Neural progenitor cell (in vitro differentiated cells): ENCODE measurements at regions not wholly inside any gene's neighbourhood (a gene's known extent, or its start where the extent isn't known, plus 50 kb on each side); places are given as distances from the start of the nearest gene placed in this dataset.
A peak's percentile ranks its signal among the peaks of the same experiment; 100 is the strongest.

Experiments
- DNase-seq: peaks from one replicate; pipeline ENCODE4 v3.0.0-alpha.2; 2016; ENCODE audit warnings: low spot score
- H2AFZ ChIP-seq: fragments of 200-600 bp; sonication (generic); replicated peaks from 2 replicates; pipeline ENCODE4 v1.6.1; 2016; ENCODE audit warnings: antibody characterized with exemption
- H3F3A ChIP-seq: fragments of 200-600 bp; sonication (generic); 2 replicates; pipeline ENCODE4 v1.6.1; 2016; ENCODE audit warnings: antibody characterized with exemption, low read depth
- H3K27ac ChIP-seq: fragments of 200-600 bp; sonication (generic); 2 replicates; pipeline ENCODE4 v1.5.1; 2016; ENCODE audit warnings: mild to moderate bottlenecking
- H3K27me3 ChIP-seq: fragments of 200-600 bp; sonication (generic); 2 replicates; pipeline ENCODE4 v1.6.1; 2016; ENCODE audit warnings: mild to moderate bottlenecking, moderate library complexity
- H3K36me3 ChIP-seq: fragments of 200-600 bp; sonication (generic); 2 replicates; pipeline ENCODE4 v1.5.1; 2016
- H3K4me1 ChIP-seq: fragments of 200-600 bp; sonication (generic); 2 replicates; pipeline ENCODE4 v1.6.1; 2016; ENCODE audit warnings: mixed run types
- H3K4me2 ChIP-seq: fragments of 200-600 bp; sonication (generic); 2 replicates; pipeline ENCODE4 v1.6.1; 2016
- H3K4me3 ChIP-seq: fragments of 200-600 bp; sonication (generic); 2 replicates; pipeline ENCODE4 v1.5.1; 2016
- H3K79me2 ChIP-seq: fragments of 200-600 bp; sonication (generic); 2 replicates; pipeline ENCODE4 v1.6.1; 2016; ENCODE audit warnings: low read depth
- H3K9ac ChIP-seq: fragments of 200-600 bp; sonication (generic); 2 replicates; pipeline ENCODE4 v1.6.1; 2016
- H3K9me3 ChIP-seq: fragments of 200-600 bp; sonication (generic); 2 replicates; pipeline ENCODE4 v1.5.1; 2016; ENCODE audit warnings: low read depth
- H4K20me1 ChIP-seq: fragments of 200-600 bp; sonication (generic); 2 replicates; pipeline ENCODE4 v1.6.1; 2016; ENCODE audit warnings: low read depth
- H3K27ac Mint-ChIP-seq: 3 replicates; pipeline ENCODE4 v1.8.0; 2021; ENCODE audit warnings: mixed read lengths
- H3K27me3 Mint-ChIP-seq: 2 replicates; pipeline ENCODE4 v1.8.0; 2022; ENCODE audit warnings: low read depth, mild to moderate bottlenecking, inconsistent platforms, moderate library complexity, mixed read lengths; ENCODE audit not compliant: insufficient read depth
- H3K36me3 Mint-ChIP-seq: 3 replicates; pipeline ENCODE4 v1.8.0; 2021; ENCODE audit warnings: mixed read lengths
- H3K4me1 Mint-ChIP-seq: 3 replicates; pipeline ENCODE4 v1.8.0; 2021; ENCODE audit warnings: mixed read lengths
- H3K4me3 Mint-ChIP-seq: 3 replicates; pipeline ENCODE4 v1.8.0; 2021; ENCODE audit warnings: mild to moderate bottlenecking, moderate library complexity, mixed read lengths
- H3K9me3 Mint-ChIP-seq: 3 replicates; pipeline ENCODE4 v1.8.0; 2020; ENCODE audit warnings: mixed read lengths
- EZH2 ChIP-seq: fragments of 200-600 bp; sonication (generic); IDR thresholded peaks from 2 replicates; pipeline ENCODE4 v1.6.1; 2017; ENCODE audit warnings: antibody characterized with exemption, mild to moderate bottlenecking, moderate library complexity
- EZH2phosphoT487 ChIP-seq: fragments of 200-600 bp; sonication (generic); IDR thresholded peaks from 2 replicates; pipeline ENCODE4 v1.6.1; 2017; ENCODE audit warnings: antibody characterized with exemption
- TF ChIP-seq, protein P1 (sequence below): fragments of 200-600 bp; sonication (generic); IDR thresholded peaks from 2 replicates; pipeline ENCODE4 v1.5.1; 2017; ENCODE audit warnings: antibody characterized with exemption, mild to moderate bottlenecking

DNA sequence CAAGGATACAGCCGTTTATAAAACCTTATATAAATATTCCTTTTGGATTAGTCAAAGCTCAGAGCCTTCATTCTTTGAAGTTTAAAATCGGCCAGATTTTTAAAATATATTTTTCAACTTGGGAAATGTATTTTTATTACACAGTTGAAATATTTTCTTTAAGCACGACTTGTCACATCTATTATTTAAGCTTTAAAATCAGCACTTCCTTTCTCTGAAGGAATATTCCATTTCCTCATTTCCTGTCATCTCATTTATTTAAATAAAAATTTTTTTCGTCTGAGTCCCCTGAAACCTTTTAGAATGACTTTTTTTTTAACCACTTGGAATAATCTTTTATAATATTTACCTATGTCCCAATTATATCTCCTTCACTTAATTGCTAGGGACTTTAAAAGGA is 107.5 kb upstream of the PDE3A start:
- H3K27ac ChIP-seq: no peak overlapping the region
- Mint-ChIP-seq H3K4me3 (no peak overlapping the region), H3K27me3 (peaks cover 2% of the 10 kb centered on the region), H3K4me1 (peaks cover 22% of the 10 kb centered on the region), H3K27ac (no peak overlapping the region), H3K36me3 (no peaks in the 10 kb centered on the region), H3K9me3 (no peaks in the 10 kb centered on the region)
- no peaks in the 10 kb centered on the region for H3K36me3 ChIP-seq
- H3K4me1 ChIP-seq: peaks cover 26% of the 10 kb centered on the region
- no peak overlapping the region for H2AFZ ChIP-seq
- DNase-seq: no peak
- H3F3A ChIP-seq: peaks cover 13% of the 10 kb centered on the region
- H3K4me3 ChIP-seq: no peak overlapping the region
- no peak overlapping the region for H3K9ac ChIP-seq
- no peaks in the 10 kb centered on the region for H3K27me3 ChIP-seq
- no peaks in the 10 kb centered on the region for H3K9me3 ChIP-seq
- H3K4me2 ChIP-seq: no peak overlapping the region
- TF ChIP-seq EZH2 (no peak), EZH2phosphoT487 (no peak)
- TF ChIP-seq, protein P1, sequence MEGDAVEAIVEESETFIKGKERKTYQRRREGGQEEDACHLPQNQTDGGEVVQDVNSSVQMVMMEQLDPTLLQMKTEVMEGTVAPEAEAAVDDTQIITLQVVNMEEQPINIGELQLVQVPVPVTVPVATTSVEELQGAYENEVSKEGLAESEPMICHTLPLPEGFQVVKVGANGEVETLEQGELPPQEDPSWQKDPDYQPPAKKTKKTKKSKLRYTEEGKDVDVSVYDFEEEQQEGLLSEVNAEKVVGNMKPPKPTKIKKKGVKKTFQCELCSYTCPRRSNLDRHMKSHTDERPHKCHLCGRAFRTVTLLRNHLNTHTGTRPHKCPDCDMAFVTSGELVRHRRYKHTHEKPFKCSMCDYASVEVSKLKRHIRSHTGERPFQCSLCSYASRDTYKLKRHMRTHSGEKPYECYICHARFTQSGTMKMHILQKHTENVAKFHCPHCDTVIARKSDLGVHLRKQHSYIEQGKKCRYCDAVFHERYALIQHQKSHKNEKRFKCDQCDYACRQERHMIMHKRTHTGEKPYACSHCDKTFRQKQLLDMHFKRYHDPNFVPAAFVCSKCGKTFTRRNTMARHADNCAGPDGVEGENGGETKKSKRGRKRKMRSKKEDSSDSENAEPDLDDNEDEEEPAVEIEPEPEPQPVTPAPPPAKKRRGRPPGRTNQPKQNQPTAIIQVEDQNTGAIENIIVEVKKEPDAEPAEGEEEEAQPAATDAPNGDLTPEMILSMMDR: no peak
- H3K79me2 ChIP-seq: no peaks in the 10 kb centered on the region
- no peaks in the 10 kb centered on the region for H4K20me1 ChIP-seq

DNA sequence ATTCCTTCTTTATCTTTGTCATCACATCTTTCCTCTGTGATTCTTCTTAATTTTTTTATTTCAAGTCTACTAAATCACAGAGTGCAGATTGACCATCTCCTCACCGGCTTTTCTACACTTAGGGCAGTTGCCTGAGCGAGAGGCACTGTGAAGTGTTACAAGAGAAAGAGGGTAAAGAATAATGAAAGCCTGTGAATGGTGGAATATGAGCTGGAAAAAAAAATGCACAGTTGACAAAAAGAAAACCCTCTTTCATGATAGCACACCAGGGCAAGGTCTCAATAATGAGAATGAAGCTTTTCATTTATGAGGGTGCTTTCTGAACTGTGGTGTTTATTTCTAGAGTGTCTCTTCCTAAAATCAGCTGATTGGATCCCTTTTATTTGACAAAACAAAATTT is 106.2 kb upstream of the PDE3A start:
- peak; percentile 6 for DNase-seq
- Histone ChIP-seq H3K4me3 (no peak overlapping the region), H3K9me3 (no peaks in the 10 kb centered on the region), H3K79me2 (no peaks in the 10 kb centered on the region), H4K20me1 (no peaks in the 10 kb centered on the region), H3K27me3 (no peaks in the 10 kb centered on the region), H3K4me1 (peaks cover 26% of the 10 kb centered on the region), H3K9ac (no peak overlapping the region), H3K27ac (no peak overlapping the region), H3F3A (peaks cover 13% of the 10 kb centered on the region), H3K36me3 (no peaks in the 10 kb centered on the region), H2AFZ (peak overlapping the region; percentile 4), H3K4me2 (no peak overlapping the region)
- Mint-ChIP-seq H3K27me3 (no peaks in the 10 kb centered on the region), H3K27ac (peak overlapping the region; percentile 91), H3K36me3 (no peaks in the 10 kb centered on the region), H3K4me1 (peaks cover 22% of the 10 kb centered on the region), H3K4me3 (no peak overlapping the region), H3K9me3 (no peaks in the 10 kb centered on the region)
- TF ChIP-seq EZH2phosphoT487: no peak
- TF ChIP-seq EZH2: no peak
- TF ChIP-seq, protein P1: no peak

DNA sequence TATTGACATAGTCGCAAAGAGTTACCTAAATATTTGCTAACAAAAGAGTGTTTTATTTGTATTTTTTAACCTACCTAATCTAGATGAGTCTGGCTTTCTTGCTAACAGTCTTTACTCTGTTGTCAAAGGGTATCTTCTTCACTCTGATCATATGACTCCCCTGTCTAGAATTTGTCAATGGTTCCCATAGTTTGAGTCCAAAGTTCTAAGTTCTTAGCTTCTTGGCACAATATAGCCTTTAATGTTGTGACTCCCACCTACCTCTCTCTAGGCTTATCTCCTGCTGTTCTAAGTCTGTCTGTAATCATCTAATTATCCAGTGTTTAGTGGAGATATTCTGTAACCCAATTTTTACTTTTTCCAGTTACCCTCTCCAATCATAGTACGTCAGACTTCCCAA is 104.3 kb upstream of the PDE3A start:
- Mint-ChIP-seq H3K36me3 (no peaks in the 10 kb centered on the region), H3K9me3 (no peaks in the 10 kb centered on the region), H3K4me3 (no peak overlapping the region), H3K27ac (no peak overlapping the region), H3K4me1 (peaks cover 22% of the 10 kb centered on the region), H3K27me3 (no peaks in the 10 kb centered on the region)
- no peak overlapping the region for H2AFZ ChIP-seq
- no peaks in the 10 kb centered on the region for H3K36me3 ChIP-seq
- H3K4me1 ChIP-seq: peaks cover 26% of the 10 kb centered on the region
- H3K4me2 ChIP-seq: no peak overlapping the region
- no peak for DNase-seq
- H3K9me3 ChIP-seq: no peaks in the 10 kb centered on the region
- no peaks in the 10 kb centered on the region for H4K20me1 ChIP-seq
- peaks cover 13% of the 10 kb centered on the region for H3F3A ChIP-seq
- H3K27ac ChIP-seq: no peak overlapping the region
- TF ChIP-seq EZH2 (no peak), EZH2phosphoT487 (no peak)
- TF ChIP-seq, protein P1: no peak
- no peaks in the 10 kb centered on the region for H3K27me3 ChIP-seq
- H3K79me2 ChIP-seq: no peaks in the 10 kb centered on the region
- H3K4me3 ChIP-seq: no peak overlapping the region
- no peak overlapping the region for H3K9ac ChIP-seq
